GM12878 (cell line): ENCODE measurements at regions not wholly inside any gene's neighbourhood (a gene's known extent, or its start where the extent isn't known, plus 50 kb on each side); places are given as distances from the start of the nearest gene placed in this dataset.

Experiments used
- ATAC-seq: fragments of 200-7000 bp; cut with Tn5 transposase; 3 replicates; pipeline ENCODE4 v1.9.1; 2020; ENCODE audit warnings: mild to moderate bottlenecking, moderate library complexity
- BruUV-seq: library from RNA; stranded (reverse); fragments of 400-500 nt; replicated peaks from 2 replicates; lab custom pipeline; 2021; lab: Mats Ljungman, UMichigan
- CTCF ChIA-PET: fragments of 300-600 bp; sonication (Branson Sonifier 250); formaldehyde crosslinking; extraction: SDS; loops from one replicate; lab custom pipeline; 2021; ENCODE audit warnings: inconsistent platforms; lab: Yijun Ruan, JAX
- POLR2A ChIA-PET: fragments of 350-600 bp; formaldehyde crosslinking; extraction: SDS; loops from one replicate; lab custom pipeline; 2021; ENCODE audit warnings: inconsistent platforms; lab: Charles Lee
- RAD21 ChIA-PET: fragments of 300-600 bp; sonication (Branson Sonifier 250); formaldehyde crosslinking; loops from one replicate; lab custom pipeline; 2023; ENCODE audit warnings: antibody characterized with exemption; ENCODE audit not compliant: unreplicated experiment; lab: Charles Lee
- SMC1A ChIA-PET: fragments of 300-600 bp; sonication (Branson Sonifier 250); formaldehyde crosslinking; loops from one replicate; lab custom pipeline; 2023; ENCODE audit not compliant: unreplicated experiment, uncharacterized antibody; lab: Charles Lee
- DNase-seq: peaks from one replicate; pipeline ENCODE4 v3.0.0-alpha.2; 2011; ENCODE audit warnings: low read depth, low spot score
- FAIRE-seq: peaks from 3 replicates; lab custom pipeline; 2011; peaks lifted over from hg19 to GRCh38; lab: Jason Lieb, UNC
- H2AFZ ChIP-seq: 2 replicates; pipeline ENCODE4 v1.6.0; 2011; ENCODE audit warnings: low read depth, low read length, control low read depth; ENCODE audit not compliant: control insufficient read depth
- H3K27ac ChIP-seq: 2 replicates; pipeline ENCODE4 v1.5.1; 2011; ENCODE audit warnings: control low read depth; ENCODE audit not compliant: control insufficient read depth, insufficient read depth
- H3K27me3 ChIP-seq, 2 experiments: replicated peaks in 1 of 2; 2 replicates each; pipeline versions ENCODE4 v1.6.0 to v1.6.1; 2011; ENCODE audit warnings: low read length in 1 of 2; ENCODE audit not compliant: control insufficient read depth in 2 of 2, insufficient read depth in 2 of 2
- H3K36me3 ChIP-seq, 2 experiments: 2 replicates each; pipeline ENCODE4 v1.5.1; 2011; ENCODE audit warnings: low read length in 1 of 2; ENCODE audit not compliant: control insufficient read depth in 2 of 2, insufficient read depth in 2 of 2
- H3K4me1 ChIP-seq: 2 replicates; pipeline ENCODE4 v1.6.1; 2011; ENCODE audit warnings: mild to moderate bottlenecking, low read length, moderate library complexity, mixed read lengths; ENCODE audit not compliant: control insufficient read depth, insufficient read depth
- H3K4me2 ChIP-seq: 2 replicates; pipeline ENCODE4 v1.6.0; 2011; ENCODE audit warnings: control low read depth; ENCODE audit not compliant: control insufficient read depth, insufficient read depth
- H3K4me3 ChIP-seq: fragments of 200-600 bp; sonication (generic); 2 replicates; pipeline ENCODE4 v1.5.1; 2016
- H3K79me2 ChIP-seq: 2 replicates; pipeline ENCODE4 v1.6.0; 2011; ENCODE audit warnings: low read length; ENCODE audit not compliant: control insufficient read depth, insufficient read depth
- H3K9ac ChIP-seq: 2 replicates; pipeline ENCODE4 v1.8.0; 2011; ENCODE audit warnings: low read length, control low read depth, mixed read lengths; ENCODE audit not compliant: control insufficient read depth, insufficient read depth
- H3K9me3 ChIP-seq: replicated peaks from 3 replicates; pipeline ENCODE4 v1.5.1; 2011; ENCODE audit warnings: mild to moderate bottlenecking, low read length; ENCODE audit not compliant: control insufficient read depth, insufficient read depth
- H4K20me1 ChIP-seq: 2 replicates; pipeline ENCODE4 v1.6.0; 2011; ENCODE audit not compliant: control insufficient read depth, insufficient read depth
- BACH1 ChIP-seq: fragments of 450-650 bp; IDR thresholded peaks from 2 replicates; pipeline ENCODE4 v1.6.1; 2017; ENCODE audit warnings: mild to moderate bottlenecking, borderline replicate concordance
- BMI1 ChIP-seq: fragments of 450-650 bp; IDR thresholded peaks from 2 replicates; pipeline ENCODE4 v1.6.1; 2016; ENCODE audit warnings: mild to moderate bottlenecking, moderate library complexity, borderline replicate concordance
- BRCA1 ChIP-seq: IDR thresholded peaks from 2 replicates; pipeline ENCODE4 v1.6.1; 2011; ENCODE audit warnings: low read depth, low read length, improper control_type of control experiment
- CBFB ChIP-seq: IDR thresholded peaks from 2 replicates; pipeline ENCODE4 v1.6.1; 2016; ENCODE audit warnings: antibody characterized with exemption, low read depth
- CHD1 ChIP-seq: IDR thresholded peaks from 2 replicates; pipeline ENCODE4 v1.6.1; 2012; ENCODE audit warnings: low read depth, low read length, improper control_type of control experiment
- CREM ChIP-seq: IDR thresholded peaks from 2 replicates; pipeline ENCODE4 v1.6.1; 2014; ENCODE audit warnings: antibody characterized with exemption, low read depth
- MEF2A ChIP-seq: IDR thresholded peaks from 2 replicates; pipeline ENCODE4 v1.6.1; 2011; ENCODE audit warnings: low read depth, mild to moderate bottlenecking, low read length, moderate library complexity; ENCODE audit not compliant: insufficient read depth
- MTA2 ChIP-seq: fragments of 450-650 bp; IDR thresholded peaks from 2 replicates; pipeline ENCODE4 v1.6.1; 2016; ENCODE audit warnings: low read depth, mild to moderate bottlenecking, moderate library complexity
- POLR2A ChIP-seq: IDR thresholded peaks from 2 replicates; pipeline ENCODE4 v1.6.1; 2011; ENCODE audit warnings: low read depth, mild to moderate bottlenecking, low read length
- RAD51 ChIP-seq: fragments of 450-650 bp; IDR thresholded peaks from 2 replicates; pipeline ENCODE4 v1.6.1; 2016; ENCODE audit warnings: moderate library complexity, mild to moderate bottlenecking, inconsistent platforms
- SIN3A ChIP-seq: IDR thresholded peaks from 2 replicates; pipeline ENCODE4 v1.6.1; 2012; ENCODE audit warnings: low read depth, low read length, improper control_type of control experiment
- in situ Hi-C: fragments of 300-500 bp; cut with MboI; formaldehyde crosslinking; loops from 9 replicates; pipeline ENCODE4 v1.14.3; 2018; ENCODE audit warnings: mixed read lengths
- intact Hi-C: fragments of 100-400 bp; cut with micrococcal nuclease; formaldehyde crosslinking; loops from one replicate; pipeline ENCODE4 v1.14.2; 2022; ENCODE audit not compliant: unreplicated experiment
- TF ChIP-seq, protein P1 (sequence below): fragments of 450-650 bp; formaldehyde crosslinking; IDR thresholded peaks from 2 replicates; pipeline ENCODE4 v1.4.0; 2020; ENCODE audit warnings: mild to moderate bottlenecking, moderate library complexity
- TF ChIP-seq, protein P2 (sequence below): IDR thresholded peaks from 2 replicates; pipeline ENCODE4 v1.6.1; 2012; ENCODE audit warnings: low read depth, low read length, improper control_type of control experiment
- TF ChIP-seq, protein P3 (sequence below): fragments of 450-650 bp; IDR thresholded peaks from 2 replicates; pipeline ENCODE4 v1.6.1; 2018; ENCODE audit warnings: borderline replicate concordance, mild to moderate bottlenecking; ENCODE audit not compliant: partially characterized antibody
- TF ChIP-seq, protein P4 (sequence below): fragments of 450-650 bp; IDR thresholded peaks from 2 replicates; pipeline ENCODE4 v1.6.1; 2017; ENCODE audit warnings: mild to moderate bottlenecking, low read depth, inconsistent platforms; ENCODE audit not compliant: poor library complexity, severe bottlenecking

DNA sequence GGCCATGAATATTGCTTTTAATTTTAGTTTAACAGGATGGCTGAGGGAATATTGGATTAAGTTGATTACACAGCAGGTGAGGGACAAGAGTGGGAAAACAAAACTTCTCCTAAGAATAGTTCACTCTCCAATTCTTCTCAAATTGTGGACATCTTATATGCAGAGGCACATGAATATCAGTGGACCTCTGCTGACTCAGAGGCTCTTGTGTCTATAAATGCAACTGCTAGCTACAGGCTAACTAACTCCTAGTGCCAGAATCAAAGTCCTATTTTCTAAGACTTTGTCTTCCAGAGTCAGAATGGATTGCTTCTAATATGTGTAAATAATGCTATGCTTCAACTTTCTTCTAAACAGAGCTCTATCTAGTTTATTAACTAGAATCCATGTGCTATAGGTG lies 175.8 kb downstream of the IL15 start (continued):
- TF ChIP-seq, protein P1, sequence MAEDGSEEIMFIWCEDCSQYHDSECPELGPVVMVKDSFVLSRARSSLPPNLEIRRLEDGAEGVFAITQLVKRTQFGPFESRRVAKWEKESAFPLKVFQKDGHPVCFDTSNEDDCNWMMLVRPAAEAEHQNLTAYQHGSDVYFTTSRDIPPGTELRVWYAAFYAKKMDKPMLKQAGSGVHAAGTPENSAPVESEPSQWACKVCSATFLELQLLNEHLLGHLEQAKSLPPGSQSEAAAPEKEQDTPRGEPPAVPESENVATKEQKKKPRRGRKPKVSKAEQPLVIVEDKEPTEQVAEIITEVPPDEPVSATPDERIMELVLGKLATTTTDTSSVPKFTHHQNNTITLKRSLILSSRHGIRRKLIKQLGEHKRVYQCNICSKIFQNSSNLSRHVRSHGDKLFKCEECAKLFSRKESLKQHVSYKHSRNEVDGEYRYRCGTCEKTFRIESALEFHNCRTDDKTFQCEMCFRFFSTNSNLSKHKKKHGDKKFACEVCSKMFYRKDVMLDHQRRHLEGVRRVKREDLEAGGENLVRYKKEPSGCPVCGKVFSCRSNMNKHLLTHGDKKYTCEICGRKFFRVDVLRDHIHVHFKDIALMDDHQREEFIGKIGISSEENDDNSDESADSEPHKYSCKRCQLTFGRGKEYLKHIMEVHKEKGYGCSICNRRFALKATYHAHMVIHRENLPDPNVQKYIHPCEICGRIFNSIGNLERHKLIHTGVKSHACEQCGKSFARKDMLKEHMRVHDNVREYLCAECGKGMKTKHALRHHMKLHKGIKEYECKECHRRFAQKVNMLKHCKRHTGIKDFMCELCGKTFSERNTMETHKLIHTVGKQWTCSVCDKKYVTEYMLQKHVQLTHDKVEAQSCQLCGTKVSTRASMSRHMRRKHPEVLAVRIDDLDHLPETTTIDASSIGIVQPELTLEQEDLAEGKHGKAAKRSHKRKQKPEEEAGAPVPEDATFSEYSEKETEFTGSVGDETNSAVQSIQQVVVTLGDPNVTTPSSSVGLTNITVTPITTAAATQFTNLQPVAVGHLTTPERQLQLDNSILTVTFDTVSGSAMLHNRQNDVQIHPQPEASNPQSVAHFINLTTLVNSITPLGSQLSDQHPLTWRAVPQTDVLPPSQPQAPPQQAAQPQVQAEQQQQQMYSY (CRISPR knock-in tag) = no peak

DNA sequence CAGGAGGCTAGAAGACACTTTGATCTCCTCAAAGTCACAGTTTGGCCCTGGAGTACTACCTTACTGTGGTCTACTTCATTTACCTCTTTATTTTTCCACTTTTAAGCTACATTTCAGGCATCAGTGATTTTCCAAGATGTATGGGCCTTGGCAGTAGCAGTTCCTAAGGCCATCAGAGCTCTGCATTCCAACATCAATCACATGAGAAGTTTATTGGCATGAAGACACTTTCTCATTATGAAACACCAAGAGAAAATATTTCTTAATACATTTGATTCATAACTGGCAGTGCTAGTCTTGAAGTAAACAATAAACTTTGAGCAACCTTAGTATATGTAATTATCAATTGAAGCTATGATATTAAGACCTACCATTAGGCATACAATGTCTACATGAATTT lies 178.1 kb downstream of the IL15 start:
- H3K4me2 ChIP-seq = no peak overlapping the region
- CTCF ChIA-PET = interaction anchor here (0.7 kb wide), 1 partner anchor 150 kb away, joined by 3 read pairs; no protein-coding TSS in a partner anchor
- TF ChIP-seq RAD51 = no peak
- no peak for TF ChIP-seq POLR2A
- TF ChIP-seq, protein P2, sequence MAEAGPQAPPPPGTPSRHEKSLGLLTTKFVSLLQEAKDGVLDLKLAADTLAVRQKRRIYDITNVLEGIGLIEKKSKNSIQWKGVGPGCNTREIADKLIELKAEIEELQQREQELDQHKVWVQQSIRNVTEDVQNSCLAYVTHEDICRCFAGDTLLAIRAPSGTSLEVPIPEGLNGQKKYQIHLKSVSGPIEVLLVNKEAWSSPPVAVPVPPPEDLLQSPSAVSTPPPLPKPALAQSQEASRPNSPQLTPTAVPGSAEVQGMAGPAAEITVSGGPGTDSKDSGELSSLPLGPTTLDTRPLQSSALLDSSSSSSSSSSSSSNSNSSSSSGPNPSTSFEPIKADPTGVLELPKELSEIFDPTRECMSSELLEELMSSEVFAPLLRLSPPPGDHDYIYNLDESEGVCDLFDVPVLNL = no peak
- TF ChIP-seq SIN3A = no peak
- TF ChIP-seq BACH1 = no peak
- TF ChIP-seq, protein P3, sequence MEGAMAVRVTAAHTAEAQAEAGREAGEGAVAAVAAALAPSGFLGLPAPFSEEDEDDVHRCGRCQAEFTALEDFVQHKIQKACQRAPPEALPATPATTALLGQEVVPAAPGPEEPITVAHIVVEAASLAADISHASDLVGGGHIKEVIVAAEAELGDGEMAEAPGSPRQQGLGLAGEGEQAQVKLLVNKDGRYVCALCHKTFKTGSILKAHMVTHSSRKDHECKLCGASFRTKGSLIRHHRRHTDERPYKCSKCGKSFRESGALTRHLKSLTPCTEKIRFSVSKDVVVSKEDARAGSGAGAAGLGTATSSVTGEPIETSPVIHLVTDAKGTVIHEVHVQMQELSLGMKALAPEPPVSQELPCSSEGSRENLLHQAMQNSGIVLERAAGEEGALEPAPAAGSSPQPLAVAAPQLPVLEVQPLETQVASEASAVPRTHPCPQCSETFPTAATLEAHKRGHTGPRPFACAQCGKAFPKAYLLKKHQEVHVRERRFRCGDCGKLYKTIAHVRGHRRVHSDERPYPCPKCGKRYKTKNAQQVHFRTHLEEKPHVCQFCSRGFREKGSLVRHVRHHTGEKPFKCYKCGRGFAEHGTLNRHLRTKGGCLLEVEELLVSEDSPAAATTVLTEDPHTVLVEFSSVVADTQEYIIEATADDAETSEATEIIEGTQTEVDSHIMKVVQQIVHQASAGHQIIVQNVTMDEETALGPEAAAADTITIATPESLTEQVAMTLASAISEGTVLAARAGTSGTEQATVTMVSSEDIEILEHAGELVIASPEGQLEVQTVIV = no peak
- TF ChIP-seq MTA2 = no peak
- TF ChIP-seq BMI1 = no peak
- TF ChIP-seq, protein P4, sequence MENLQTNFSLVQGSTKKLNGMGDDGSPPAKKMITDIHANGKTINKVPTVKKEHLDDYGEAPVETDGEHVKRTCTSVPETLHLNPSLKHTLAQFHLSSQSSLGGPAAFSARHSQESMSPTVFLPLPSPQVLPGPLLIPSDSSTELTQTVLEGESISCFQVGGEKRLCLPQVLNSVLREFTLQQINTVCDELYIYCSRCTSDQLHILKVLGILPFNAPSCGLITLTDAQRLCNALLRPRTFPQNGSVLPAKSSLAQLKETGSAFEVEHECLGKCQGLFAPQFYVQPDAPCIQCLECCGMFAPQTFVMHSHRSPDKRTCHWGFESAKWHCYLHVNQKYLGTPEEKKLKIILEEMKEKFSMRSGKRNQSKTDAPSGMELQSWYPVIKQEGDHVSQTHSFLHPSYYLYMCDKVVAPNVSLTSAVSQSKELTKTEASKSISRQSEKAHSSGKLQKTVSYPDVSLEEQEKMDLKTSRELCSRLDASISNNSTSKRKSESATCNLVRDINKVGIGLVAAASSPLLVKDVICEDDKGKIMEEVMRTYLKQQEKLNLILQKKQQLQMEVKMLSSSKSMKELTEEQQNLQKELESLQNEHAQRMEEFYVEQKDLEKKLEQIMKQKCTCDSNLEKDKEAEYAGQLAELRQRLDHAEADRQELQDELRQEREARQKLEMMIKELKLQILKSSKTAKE = no peak
- no peak for TF ChIP-seq CREM
- TF ChIP-seq CBFB = no peak
- TF ChIP-seq MEF2A = no peak
- no peak for TF ChIP-seq BRCA1
- no peak for TF ChIP-seq CHD1

More for the DNA sequence above, 178.1 kb downstream of the IL15 start:
- in situ Hi-C loops (no loop called here), intact Hi-C loops (no loop called here)
- no peak for FAIRE-seq
- ChIA-PET SMC1A (interaction anchor here (0.9 to 1.4 kb wide), 2 partner anchors 18 to 332 kb away, joined by 3 to 4 read pairs; no protein-coding TSS in a partner anchor), POLR2A (no interaction called here), RAD21 (no interaction called here)
- Histone ChIP-seq H3K27ac (no peak overlapping the region), H3K9me3 (no peaks in the 10 kb centered on the region), H3K4me3 (no peak overlapping the region), H3K79me2 (no peaks in the 10 kb centered on the region), H3K36me3 (no peaks in the 10 kb centered on the region), H3K27me3 (no peaks in the 10 kb centered on the region; a peak in 1 of 4 replicates), H3K9ac (no peak overlapping the region), H2AFZ (no peak overlapping the region), H4K20me1 (no peaks in the 10 kb centered on the region), H3K4me1 (no peaks in the 10 kb centered on the region)
- no peak for DNase-seq
- no TSS peak for BruUV-seq
- ATAC-seq = no peak
